GM06990 (cell line): ENCODE measurements at regions not wholly inside any gene's neighbourhood (a gene's known extent, or its start where the extent isn't known, plus 50 kb on each side); places are given as distances from the start of the nearest gene placed in this dataset.

Source experiments
- DNase-seq: peaks from one replicate; pipeline ENCODE4 v3.0.0-alpha.2; 2011; ENCODE audit not compliant: insufficient read length; ENCODE audit errors: extremely low read depth
- H3K27me3 ChIP-seq: replicated peaks from 2 replicates; pipeline ENCODE4 v1.6.0; 2011; ENCODE audit warnings: low read length; ENCODE audit not compliant: control insufficient read depth, insufficient read depth
- H3K36me3 ChIP-seq: 2 replicates; pipeline ENCODE4 v1.5.1; 2011; ENCODE audit warnings: low read length; ENCODE audit not compliant: control insufficient read depth, insufficient read depth
- H3K4me3 ChIP-seq: replicated peaks from 2 replicates; pipeline ENCODE4 v1.5.1; 2011; ENCODE audit warnings: low read depth, mild to moderate bottlenecking, control low read depth, low read length
- TF ChIP-seq, protein P1 (sequence below): IDR thresholded peaks from 2 replicates; pipeline ENCODE4 v1.5.1; 2011; ENCODE audit warnings: low read length, control low read depth, mild to moderate bottlenecking, inconsistent platforms; ENCODE audit not compliant: insufficient read depth, poor library complexity, severe bottlenecking

GRCh38 chr13:50527612-50528509 is 315.6 kb downstream of the DLEU7 start:
- Histone ChIP-seq H3K4me3 (no peak overlapping the region), H3K36me3 (no peaks in the 10 kb centered on the region), H3K27me3 (no peaks in the 10 kb centered on the region)
- DNase-seq, result no peak
- TF ChIP-seq, protein P1, sequence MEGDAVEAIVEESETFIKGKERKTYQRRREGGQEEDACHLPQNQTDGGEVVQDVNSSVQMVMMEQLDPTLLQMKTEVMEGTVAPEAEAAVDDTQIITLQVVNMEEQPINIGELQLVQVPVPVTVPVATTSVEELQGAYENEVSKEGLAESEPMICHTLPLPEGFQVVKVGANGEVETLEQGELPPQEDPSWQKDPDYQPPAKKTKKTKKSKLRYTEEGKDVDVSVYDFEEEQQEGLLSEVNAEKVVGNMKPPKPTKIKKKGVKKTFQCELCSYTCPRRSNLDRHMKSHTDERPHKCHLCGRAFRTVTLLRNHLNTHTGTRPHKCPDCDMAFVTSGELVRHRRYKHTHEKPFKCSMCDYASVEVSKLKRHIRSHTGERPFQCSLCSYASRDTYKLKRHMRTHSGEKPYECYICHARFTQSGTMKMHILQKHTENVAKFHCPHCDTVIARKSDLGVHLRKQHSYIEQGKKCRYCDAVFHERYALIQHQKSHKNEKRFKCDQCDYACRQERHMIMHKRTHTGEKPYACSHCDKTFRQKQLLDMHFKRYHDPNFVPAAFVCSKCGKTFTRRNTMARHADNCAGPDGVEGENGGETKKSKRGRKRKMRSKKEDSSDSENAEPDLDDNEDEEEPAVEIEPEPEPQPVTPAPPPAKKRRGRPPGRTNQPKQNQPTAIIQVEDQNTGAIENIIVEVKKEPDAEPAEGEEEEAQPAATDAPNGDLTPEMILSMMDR, result no peak

GRCh38 chr13:50529154-50529882 is 314.2 kb downstream of the DLEU7 start:
- Histone ChIP-seq H3K36me3 (no peaks in the 10 kb centered on the region), H3K27me3 (no peaks in the 10 kb centered on the region), H3K4me3 (no peak overlapping the region)
- TF ChIP-seq, protein P1, result no peak
- peak; percentile 2 for DNase-seq

DNA sequence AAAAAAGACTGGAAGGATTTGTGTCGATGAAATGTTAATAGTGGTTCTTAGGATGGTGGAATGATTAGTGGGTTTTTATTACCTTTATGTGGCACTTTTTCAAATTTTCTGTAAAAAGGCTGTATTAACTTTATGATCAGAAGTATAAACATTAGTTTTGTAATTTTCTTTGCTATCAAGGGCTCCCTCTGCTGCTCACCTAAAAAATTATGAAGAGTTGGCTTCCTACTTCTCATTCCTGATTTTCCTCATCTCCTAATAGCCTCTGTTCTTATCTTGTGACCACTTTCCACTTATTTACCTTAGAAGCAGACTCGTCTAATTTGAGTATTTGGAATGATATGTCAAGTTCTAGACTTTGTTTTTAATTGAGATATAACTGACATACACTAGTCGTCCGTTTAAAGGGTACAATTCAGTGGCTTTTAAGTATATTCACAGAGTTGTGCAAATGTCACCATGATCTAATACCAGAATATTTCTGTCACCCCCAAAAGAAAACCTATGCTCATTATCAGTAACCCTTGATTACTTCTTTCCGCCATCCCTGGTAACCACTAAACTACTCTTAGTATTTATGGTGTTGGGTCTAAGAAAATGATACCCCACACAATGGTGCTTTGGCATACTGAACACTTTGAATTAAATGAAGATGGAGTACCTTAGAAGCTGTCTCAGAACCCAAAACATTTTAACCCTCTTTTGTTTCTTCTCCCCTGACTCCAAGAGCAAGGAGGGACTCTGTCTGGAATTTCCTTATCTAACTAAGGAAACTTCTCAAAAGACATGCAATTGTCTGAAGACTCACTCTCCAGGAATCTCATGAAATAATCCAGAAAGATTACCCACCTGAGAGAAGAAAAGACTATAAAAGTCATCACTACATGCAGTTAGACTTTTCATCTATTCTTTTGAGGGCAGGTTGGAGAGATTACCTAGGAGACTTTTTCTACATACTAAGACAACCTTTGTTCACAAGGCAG is 311.3 kb downstream of the DLEU7 start:
- H3K27me3 ChIP-seq, result no peaks in the 10 kb centered on the region
- TF ChIP-seq, protein P1, result peak; percentile 35
- DNase-seq, result no peak
- no peaks in the 10 kb centered on the region for H3K36me3 ChIP-seq
- H3K4me3 ChIP-seq, result no peak overlapping the region

- no peak for DNase-seq
- Histone ChIP-seq H3K4me3 (no peak overlapping the region), H3K27me3 (no peaks in the 10 kb centered on the region), H3K36me3 (no peaks in the 10 kb centered on the region)
- TF ChIP-seq, protein P1, result no peak
Observed at GRCh38 chr13:50535050-50535449, 308.4 kb downstream of the DLEU7 start.

- H3K36me3 ChIP-seq, result no peaks in the 10 kb centered on the region
- H3K4me3 ChIP-seq, result no peak overlapping the region
- TF ChIP-seq, protein P1, result no peak
- no peaks in the 10 kb centered on the region for H3K27me3 ChIP-seq
- DNase-seq, result no peak
Observed at GRCh38 chr13:50537029-50537428, 306.5 kb downstream of the DLEU7 start.
